ENCODE measurements at regions not wholly inside any gene's neighbourhood (a gene's known extent, or its start where the extent isn't known, plus 50 kb on each side); places are given as distances from the start of the nearest gene placed in this dataset.

DNA sequence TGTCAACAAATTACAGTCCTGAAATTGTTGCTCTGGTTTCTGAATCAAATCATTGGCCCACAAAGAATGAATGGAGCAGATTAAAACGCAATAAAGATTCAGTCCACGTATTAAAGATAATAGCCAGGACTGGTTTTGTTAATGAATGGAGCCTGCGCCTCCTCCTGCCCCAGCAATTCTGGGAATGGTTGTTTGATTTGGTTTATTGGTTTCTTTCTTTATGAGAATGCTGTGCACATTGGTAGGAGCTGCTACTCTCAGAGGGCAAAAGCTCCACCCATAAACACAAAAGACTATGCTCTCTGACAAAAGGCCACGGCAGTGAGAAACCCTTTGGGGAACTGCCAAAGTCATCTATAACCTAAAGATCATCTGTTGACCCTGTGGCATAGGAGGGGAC, 261.1 kb downstream of the ABHD5 start:
- no peak overlapping the region for H2BK120ac ChIP-seq (ENCODE audit: low read depth, low read length)
- H3K4ac ChIP-seq (ENCODE audit: low read length) = no peak overlapping the region
- peaks cover 0 to 3% of the 10 kb centered on the region in 2 donors for H3K4me1 ChIP-seq (ENCODE audit: control insufficient read depth in 2 of 2, insufficient read depth in 1 of 2, low read depth in 1 of 2, low read length in 2 of 2)
- no peak overlapping the region for H3K14ac ChIP-seq (ENCODE audit: low read length)
- no peaks in the 10 kb centered on the region for H3K79me1 ChIP-seq (ENCODE audit: low read depth, low read length)
- H3K27me3 ChIP-seq (ENCODE audit: control insufficient read depth in 3 of 3, insufficient read depth in 3 of 3, low read depth in 1 of 3, low read length in 3 of 3) = peaks cover 0 to 3% (median 0%) of the 10 kb centered on the region in 3 experiments
- no peak overlapping the region for H2AK5ac ChIP-seq (ENCODE audit: low read depth, low read length)
- H3K4me2 ChIP-seq (ENCODE audit: insufficient read depth, low read length, poor library complexity, severe bottlenecking) = no peak overlapping the region
- H3K9me3 ChIP-seq (replicated peaks in 1 of 2; ENCODE audit: control insufficient read depth in 2 of 2, insufficient read depth in 1 of 2, low read depth in 1 of 2, low read length in 2 of 2) = no peaks in the 10 kb centered on the region
- no peak overlapping the region for H4K8ac ChIP-seq (ENCODE audit: low read depth, low read length)
- H3K27ac ChIP-seq (replicated peaks; ENCODE audit: low read length) = no peak overlapping the region
- H3K18ac ChIP-seq (ENCODE audit: low read length) = no peak overlapping the region
- no peak overlapping the region for H3K9ac ChIP-seq (ENCODE audit: low read depth, low read length, poor library complexity)
- H4K91ac ChIP-seq (ENCODE audit: low read depth, low read length, poor library complexity) = no peak overlapping the region
- H2BK5ac ChIP-seq (ENCODE audit: low read length) = no peak overlapping the region
- no peak for DNase-seq (ENCODE audit: low spot score)
- H3K36me3 ChIP-seq (replicated peaks in 1 of 2; ENCODE audit: control insufficient read depth in 2 of 2, insufficient read depth in 2 of 2, low read length in 2 of 2) = no peaks in the 10 kb centered on the region
- H3K23ac ChIP-seq (ENCODE audit: low read depth, low read length, poor library complexity) = no peak overlapping the region
- no peak overlapping the region for H2BK15ac ChIP-seq (ENCODE audit: low read length)
- H2AFZ ChIP-seq (ENCODE audit: low read length) = no peak overlapping the region
- no CpG with 5 or more reads among the region's 4 CpGs for whole genome bisulfite sequencing, 2 donors (ENCODE audit: extremely low coverage in 2 of 2, insufficient read length in 2 of 2, insufficient replicate concordance in 1 of 2)
- no peak overlapping the region for H3K4me3 ChIP-seq (ENCODE audit: low read length in 2 of 2)
- no peak overlapping the region for H2BK12ac ChIP-seq (ENCODE audit: low read length)

GRCh38 chr3:43953380-43953779, 262.6 kb downstream of the ABHD5 start:
- DNase-seq (ENCODE audit: low spot score) = no peak
- no peak overlapping the region for H2BK120ac ChIP-seq (ENCODE audit: low read depth, low read length)
- H3K9ac ChIP-seq (ENCODE audit: low read depth, low read length, poor library complexity) = no peak overlapping the region
- H2AFZ ChIP-seq (ENCODE audit: low read length) = no peak overlapping the region
- H3K4ac ChIP-seq (ENCODE audit: low read length) = no peak overlapping the region
- H2BK12ac ChIP-seq (ENCODE audit: low read length) = no peak overlapping the region
- H3K4me2 ChIP-seq (ENCODE audit: insufficient read depth, low read length, poor library complexity, severe bottlenecking) = no peak overlapping the region
- no peak overlapping the region for H3K27ac ChIP-seq (replicated peaks; ENCODE audit: low read length)
- no peaks in the 10 kb centered on the region for H3K79me1 ChIP-seq (ENCODE audit: low read depth, low read length)
- no peak overlapping the region for H4K8ac ChIP-seq (ENCODE audit: low read depth, low read length)
- peaks cover 0 to 3% (median 0%) of the 10 kb centered on the region in 3 experiments for H3K27me3 ChIP-seq (ENCODE audit: control insufficient read depth in 3 of 3, insufficient read depth in 3 of 3, low read depth in 1 of 3, low read length in 3 of 3)
- no peaks in the 10 kb centered on the region for H3K36me3 ChIP-seq (replicated peaks in 1 of 2; ENCODE audit: control insufficient read depth in 2 of 2, insufficient read depth in 2 of 2, low read length in 2 of 2)
- H3K18ac ChIP-seq (ENCODE audit: low read length) = peak overlapping the region; percentile 22
- H2BK5ac ChIP-seq (ENCODE audit: low read length) = no peak overlapping the region
- peaks cover 0 to 4% of the 10 kb centered on the region in 2 donors for H3K4me1 ChIP-seq (ENCODE audit: control insufficient read depth in 2 of 2, insufficient read depth in 1 of 2, low read depth in 1 of 2, low read length in 2 of 2)
- no peak overlapping the region for H4K91ac ChIP-seq (ENCODE audit: low read depth, low read length, poor library complexity)
- H3K9me3 ChIP-seq (replicated peaks in 1 of 2; ENCODE audit: control insufficient read depth in 2 of 2, insufficient read depth in 1 of 2, low read depth in 1 of 2, low read length in 2 of 2) = no peaks in the 10 kb centered on the region
- no peak overlapping the region for H3K23ac ChIP-seq (ENCODE audit: low read depth, low read length, poor library complexity)
- no peak overlapping the region for H3K4me3 ChIP-seq (ENCODE audit: low read length in 2 of 2)
- no peak overlapping the region for H3K14ac ChIP-seq (ENCODE audit: low read length)
- H2BK15ac ChIP-seq (ENCODE audit: low read length) = no peak overlapping the region
- no peak overlapping the region for H2AK5ac ChIP-seq (ENCODE audit: low read depth, low read length)
- no CpG with 5 or more reads among the region's 10 CpGs for WGBS, 2 donors (ENCODE audit: extremely low coverage in 2 of 2, insufficient read length in 2 of 2, insufficient replicate concordance in 1 of 2)

GRCh38 chr3:43953814-43954692, 263.3 kb downstream of the ABHD5 start:
- Histone ChIP-seq H3K4ac (ENCODE audit: low read length) (no peak overlapping the region), H3K36me3 (replicated peaks in 1 of 2; ENCODE audit: control insufficient read depth in 2 of 2, insufficient read depth in 2 of 2, low read length in 2 of 2) (no peaks in the 10 kb centered on the region), H3K4me3 (ENCODE audit: low read length in 2 of 2) (no peak overlapping the region), H2BK120ac (ENCODE audit: low read depth, low read length) (no peak overlapping the region), H3K14ac (ENCODE audit: low read length) (no peak overlapping the region), H3K4me2 (ENCODE audit: insufficient read depth, low read length, poor library complexity, severe bottlenecking) (no peak overlapping the region), H2BK5ac (ENCODE audit: low read length) (no peak overlapping the region), H3K9ac (ENCODE audit: low read depth, low read length, poor library complexity) (no peak overlapping the region), H2BK12ac (ENCODE audit: low read length) (no peak overlapping the region), H3K18ac (ENCODE audit: low read length) (no peak overlapping the region), H3K9me3 (replicated peaks in 1 of 2; ENCODE audit: control insufficient read depth in 2 of 2, insufficient read depth in 1 of 2, low read depth in 1 of 2, low read length in 2 of 2) (no peaks in the 10 kb centered on the region), H4K91ac (ENCODE audit: low read depth, low read length, poor library complexity) (no peak overlapping the region), H3K79me1 (ENCODE audit: low read depth, low read length) (no peaks in the 10 kb centered on the region), H3K27me3 (ENCODE audit: control insufficient read depth in 3 of 3, insufficient read depth in 3 of 3, low read depth in 1 of 3, low read length in 3 of 3) (peaks cover 0 to 3% (median 0%) of the 10 kb centered on the region in 3 experiments), H4K8ac (ENCODE audit: low read depth, low read length) (no peak overlapping the region), H3K23ac (ENCODE audit: low read depth, low read length, poor library complexity) (no peak overlapping the region), H2BK15ac (ENCODE audit: low read length) (no peak overlapping the region), H3K27ac (replicated peaks; ENCODE audit: low read length) (no peak overlapping the region), H2AFZ (ENCODE audit: low read length) (no peak overlapping the region), H3K4me1 (ENCODE audit: control insufficient read depth in 2 of 2, insufficient read depth in 1 of 2, low read depth in 1 of 2, low read length in 2 of 2) (peaks cover 0 to 4% of the 10 kb centered on the region in 2 donors), H2AK5ac (ENCODE audit: low read depth, low read length) (no peak overlapping the region)
- WGBS, 2 donors (ENCODE audit: extremely low coverage in 2 of 2, insufficient read length in 2 of 2, insufficient replicate concordance in 1 of 2) = no CpG with 5 or more reads among the region's 7 CpGs
- DNase-seq (ENCODE audit: low spot score) = no peak

DNA sequence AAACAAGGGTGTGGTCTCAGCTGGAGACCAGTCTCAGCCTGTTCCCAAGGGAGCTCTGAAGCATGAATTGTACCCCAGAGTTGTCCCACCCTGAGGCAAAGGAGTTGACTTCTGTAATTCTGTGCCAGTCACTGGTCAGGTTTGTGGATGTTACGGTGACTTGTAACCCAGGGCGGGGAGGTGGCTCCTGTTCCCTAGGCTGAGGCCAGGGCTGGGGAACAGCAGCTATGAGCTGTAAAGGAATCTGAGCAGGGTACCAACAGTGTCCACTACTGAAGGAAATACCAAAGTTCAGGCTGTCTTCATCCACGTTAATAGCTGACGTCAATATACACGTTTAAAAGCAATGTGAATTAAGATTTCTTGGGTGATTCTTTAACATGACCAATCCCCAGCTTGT, 266.2 kb downstream of the ABHD5 start:
- Histone ChIP-seq H3K27me3 (ENCODE audit: control insufficient read depth in 3 of 3, insufficient read depth in 3 of 3, low read depth in 1 of 3, low read length in 3 of 3) (peaks cover 0 to 3% (median 0%) of the 10 kb centered on the region in 3 experiments), H2BK5ac (ENCODE audit: low read length) (no peak overlapping the region), H3K36me3 (replicated peaks in 1 of 2; ENCODE audit: control insufficient read depth in 2 of 2, insufficient read depth in 2 of 2, low read length in 2 of 2) (no peaks in the 10 kb centered on the region), H3K79me1 (ENCODE audit: low read depth, low read length) (no peaks in the 10 kb centered on the region), H3K4me2 (ENCODE audit: insufficient read depth, low read length, poor library complexity, severe bottlenecking) (no peak overlapping the region), H3K4me3 (ENCODE audit: low read length in 2 of 2) (no peak overlapping the region), H3K4me1 (ENCODE audit: control insufficient read depth in 2 of 2, insufficient read depth in 1 of 2, low read depth in 1 of 2, low read length in 2 of 2) (peaks cover 0 to 10% of the 10 kb centered on the region in 2 donors), H2AK5ac (ENCODE audit: low read depth, low read length) (no peak overlapping the region), H3K23ac (ENCODE audit: low read depth, low read length, poor library complexity) (no peak overlapping the region), H3K18ac (ENCODE audit: low read length) (no peak overlapping the region), H3K4ac (ENCODE audit: low read length) (no peak overlapping the region), H2BK12ac (ENCODE audit: low read length) (no peak overlapping the region), H3K9ac (ENCODE audit: low read depth, low read length, poor library complexity) (no peak overlapping the region), H3K14ac (ENCODE audit: low read length) (no peak overlapping the region), H2BK120ac (ENCODE audit: low read depth, low read length) (no peak overlapping the region), H3K9me3 (replicated peaks in 1 of 2; ENCODE audit: control insufficient read depth in 2 of 2, insufficient read depth in 1 of 2, low read depth in 1 of 2, low read length in 2 of 2) (no peaks in the 10 kb centered on the region), H2BK15ac (ENCODE audit: low read length) (no peak overlapping the region), H4K8ac (ENCODE audit: low read depth, low read length) (no peak overlapping the region), H4K91ac (ENCODE audit: low read depth, low read length, poor library complexity) (no peak overlapping the region), H2AFZ (ENCODE audit: low read length) (no peak overlapping the region), H3K27ac (replicated peaks; ENCODE audit: low read length) (no peak overlapping the region)
- no CpG with 5 or more reads among the region's 5 CpGs for WGBS, 2 donors (ENCODE audit: extremely low coverage in 2 of 2, insufficient read length in 2 of 2, insufficient replicate concordance in 1 of 2)
- no peak for DNase-seq (ENCODE audit: low spot score)

All from neuronal stem cell (in vitro differentiated cells).